GM18873 (cell line): ENCODE measurements at regions not wholly inside any gene's neighbourhood (a gene's known extent, or its start where the extent isn't known, plus 50 kb on each side); places are given as distances from the start of the nearest gene placed in this dataset.

Experiments used
- ATAC-seq: cut with Tn5 transposase; IDR thresholded peaks from one replicate; pipeline ENCODE4 v1.9.1; 2021; ENCODE audit warnings: mild to moderate bottlenecking, moderate library complexity, moderate number of reproducible peaks; ENCODE audit not compliant: unreplicated experiment, low FRiP score

- ATAC-seq = no peak
Measured at GRCh38 chrX:11949291-11949690, 189.0 kb upstream of the FRMPD4 start.

GRCh38 chrX:11952176-11952720 is 186.0 kb upstream of the FRMPD4 start:
- ATAC-seq = no peak

GRCh38 chrX:11953615-11954014 is 184.7 kb upstream of the FRMPD4 start:
- ATAC-seq = no peak

- ATAC-seq = no peak
Measured at GRCh38 chrX:11954176-11954575, 184.1 kb upstream of the FRMPD4 start.

- no peak for ATAC-seq
Measured at GRCh38 chrX:11960031-11960430, 178.2 kb upstream of the FRMPD4 start.

GRCh38 chrX:11965436-11965835 is 172.8 kb upstream of the FRMPD4 start:
- no peak for ATAC-seq

GRCh38 chrX:11967986-11968869 is 170.0 kb upstream of the FRMPD4 start:
- no peak for ATAC-seq

GRCh38 chrX:11968991-11969390 is 169.3 kb upstream of the FRMPD4 start:
- ATAC-seq = no peak

- ATAC-seq = no peak
Measured at GRCh38 chrX:11970578-11971359, 167.5 kb upstream of the FRMPD4 start.

- ATAC-seq = no peak
Measured at GRCh38 chrX:11976663-11977062, 161.6 kb upstream of the FRMPD4 start.

GRCh38 chrX:11992271-11992670 is 146.0 kb upstream of the FRMPD4 start:
- ATAC-seq = no peak

- ATAC-seq = no peak
Measured at GRCh38 chrX:11995146-11995545, 143.1 kb upstream of the FRMPD4 start.

GRCh38 chrX:11996810-11997209 is 141.5 kb upstream of the FRMPD4 start:
- no peak for ATAC-seq

GRCh38 chrX:11998944-11999343 is 139.3 kb upstream of the FRMPD4 start:
- no peak for ATAC-seq

GRCh38 chrX:12002876-12003275 is 135.4 kb upstream of the FRMPD4 start:
- no peak for ATAC-seq

GRCh38 chrX:12007881-12008280 is 130.4 kb upstream of the FRMPD4 start:
- ATAC-seq = no peak

- ATAC-seq = no peak
Measured at GRCh38 chrX:12010436-12010835, 127.8 kb upstream of the FRMPD4 start.

GRCh38 chrX:12011075-12011474 is 127.2 kb upstream of the FRMPD4 start:
- no peak for ATAC-seq

- ATAC-seq = no peak
Measured at GRCh38 chrX:12013211-12013618, 125.1 kb upstream of the FRMPD4 start.

GRCh38 chrX:12021698-12022097 is 116.6 kb upstream of the FRMPD4 start:
- no peak for ATAC-seq

GRCh38 chrX:12026481-12026880 is 111.8 kb upstream of the FRMPD4 start:
- no peak for ATAC-seq
